GM12865 (cell line): ENCODE measurements at regions not wholly inside any gene's neighbourhood (a gene's known extent, or its start where the extent isn't known, plus 50 kb on each side); places are given as distances from the start of the nearest gene placed in this dataset.

Source experiments
- DNase-seq: peaks from one replicate; pipeline ENCODE4 v3.0.0; 2010; ENCODE audit warnings: low read depth
- H3K4me3 ChIP-seq: 2 replicates; pipeline ENCODE4 v1.5.1; 2011; ENCODE audit warnings: mild to moderate bottlenecking, low read depth, low read length, control low read depth
- CTCF ChIP-seq: IDR thresholded peaks from 2 replicates; pipeline ENCODE4 v1.5.1; 2011; ENCODE audit warnings: low read length, control low read depth, low read depth, inconsistent platforms; ENCODE audit not compliant: insufficient read depth; ENCODE audit errors: missing control alignments

- TF ChIP-seq CTCF: no peak
- DNase-seq: no peak
- no peak overlapping the region for H3K4me3 ChIP-seq
These were observed 176.0 kb upstream of the NT5E start for GRCh38 chr6:85273870-85274269.

GRCh38 chr6:85273046-85273445 lies 176.8 kb upstream of the NT5E start:
- H3K4me3 ChIP-seq: no peak overlapping the region
- DNase-seq: no peak
- no peak for TF ChIP-seq CTCF

- no peak for TF ChIP-seq CTCF
- no peak overlapping the region for H3K4me3 ChIP-seq
These were observed 177.3 kb upstream of the NT5E start for GRCh38 chr6:85272592-85272991.

DNA sequence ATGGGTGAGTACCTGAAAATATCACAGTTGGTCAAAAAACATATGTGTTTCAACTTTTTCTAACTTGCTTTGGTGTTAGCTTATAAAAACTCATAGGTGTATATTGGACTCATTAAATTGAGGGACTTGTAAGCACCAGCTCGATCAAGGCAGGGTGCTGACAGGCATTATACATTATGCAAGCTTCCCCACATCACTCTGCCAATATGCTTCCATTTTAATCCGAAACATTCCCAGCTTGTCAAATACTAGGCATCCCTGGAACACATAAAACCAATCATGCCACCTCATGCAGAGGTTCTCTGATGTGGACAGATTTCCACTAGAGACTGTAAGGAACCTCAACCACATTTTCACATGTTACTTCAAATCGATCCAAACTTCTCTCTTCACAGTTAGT lies 187.3 kb upstream of the NT5E start:
- no peak for DNase-seq
- H3K4me3 ChIP-seq: no peak overlapping the region
- no peak for TF ChIP-seq CTCF

More at GRCh38 chr6:85272592-85272991, 177.3 kb upstream of the NT5E start:
- DNase-seq: no peak

DNA sequence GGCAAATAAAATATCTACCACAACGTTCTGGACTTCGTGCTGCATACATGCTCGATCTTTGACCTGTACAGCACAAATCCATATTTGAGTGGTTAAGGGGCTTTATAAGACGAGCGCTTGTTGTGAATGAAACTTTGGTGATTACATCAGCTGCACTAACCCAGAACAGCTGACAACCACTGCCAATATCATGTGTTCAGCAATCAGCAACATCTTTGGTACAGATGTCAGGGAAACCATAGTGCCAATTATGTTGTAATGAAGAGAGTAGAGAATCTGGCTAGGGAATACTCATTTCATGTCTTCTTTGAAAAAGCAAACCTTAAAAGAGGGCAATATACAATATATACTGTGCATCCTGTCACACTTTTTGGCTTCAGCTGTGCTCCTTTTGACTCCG lies 188.6 kb upstream of the NT5E start:
- no peak overlapping the region for H3K4me3 ChIP-seq
- DNase-seq: no peak
- no peak for TF ChIP-seq CTCF

DNA sequence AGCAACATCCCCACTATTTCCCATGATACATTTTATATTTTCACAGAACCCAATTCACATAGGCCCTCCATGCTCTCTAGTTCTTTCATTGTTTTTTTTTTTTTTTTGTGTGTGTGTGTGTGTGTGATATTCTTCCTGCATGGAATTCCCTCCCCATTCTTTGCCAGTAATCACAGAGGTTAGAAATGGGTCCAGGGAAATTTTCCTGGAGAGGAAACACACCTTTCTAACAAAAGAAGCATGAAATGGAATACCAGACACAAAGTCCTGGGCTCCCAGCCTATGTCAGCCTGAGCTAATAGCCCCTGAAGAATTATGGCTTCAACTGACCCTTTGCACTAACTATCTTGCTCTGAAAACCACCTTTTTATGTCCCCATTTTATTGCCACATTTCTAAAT lies 194.2 kb upstream of the NT5E start:
- TF ChIP-seq CTCF: no peak
- no peak overlapping the region for H3K4me3 ChIP-seq
- no peak for DNase-seq

- no peak overlapping the region for H3K4me3 ChIP-seq
- TF ChIP-seq CTCF: no peak
- peak; percentile 11 for DNase-seq
These were observed 197.3 kb upstream of the NT5E start for GRCh38 chr6:85252552-85252951.
